Stimulated activated CD4-positive, alpha-beta T cell treated with anti-CD3 and anti-CD28 coated beads, Interleukin-1b, Interleukin-23, amount 100 ng/mL, for 48 hours (primary cell): ENCODE measurements at regions not wholly inside any gene's neighbourhood (a gene's known extent, or its start where the extent isn't known, plus 50 kb on each side); places are given as distances from the start of the nearest gene placed in this dataset.
"Not testable (repeated sequence)": the region's sequence is repeated elsewhere in the genome, so short reads cannot be mapped to it uniquely, and the experiment has no call there.

Experiments used
- DNase-seq: peaks from one replicate; pipeline ENCODE4 v3.0.0-alpha.2; 2020

DNA sequence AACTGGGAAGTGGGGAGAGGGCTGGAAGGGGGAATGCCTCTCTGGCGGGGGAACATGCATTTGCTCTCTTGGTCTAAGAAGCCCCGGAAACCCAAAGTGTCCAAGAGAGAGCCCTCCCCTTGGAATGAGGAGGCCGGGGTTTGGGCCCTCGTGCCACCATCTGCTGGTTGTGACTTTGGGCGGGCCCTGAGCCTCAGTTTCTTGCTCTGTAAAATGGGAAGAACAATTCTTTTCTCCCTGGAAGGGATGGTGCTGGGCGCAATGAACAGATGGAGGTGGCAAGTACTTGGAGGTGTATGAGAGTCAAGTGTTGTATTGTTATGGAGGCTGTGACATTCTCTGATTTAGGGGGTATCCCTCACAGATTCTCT is 69.9 kb upstream of the TARDBP start:
- no peak for DNase-seq

DNA sequence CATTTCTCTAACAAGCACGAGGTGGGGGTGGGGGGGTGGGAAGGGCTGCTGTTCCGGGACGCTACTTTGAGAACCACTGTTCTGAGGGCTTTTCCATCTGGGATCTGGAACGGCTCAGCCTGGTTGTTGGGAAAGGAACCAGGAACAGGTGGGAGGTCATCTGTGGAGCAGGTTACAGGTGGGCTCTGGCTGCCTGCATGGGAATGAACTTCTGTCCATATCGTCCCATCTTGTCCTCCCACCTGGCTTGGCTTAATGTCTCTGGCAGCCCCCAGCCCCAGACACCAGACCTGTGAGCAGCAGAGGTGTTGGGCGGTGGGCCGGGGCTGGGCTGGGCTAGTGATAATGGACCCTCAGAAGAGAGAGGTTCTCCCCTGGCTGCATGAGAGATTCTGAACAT is 69.4 kb upstream of the TARDBP start:
- DNase-seq = no peak

DNA sequence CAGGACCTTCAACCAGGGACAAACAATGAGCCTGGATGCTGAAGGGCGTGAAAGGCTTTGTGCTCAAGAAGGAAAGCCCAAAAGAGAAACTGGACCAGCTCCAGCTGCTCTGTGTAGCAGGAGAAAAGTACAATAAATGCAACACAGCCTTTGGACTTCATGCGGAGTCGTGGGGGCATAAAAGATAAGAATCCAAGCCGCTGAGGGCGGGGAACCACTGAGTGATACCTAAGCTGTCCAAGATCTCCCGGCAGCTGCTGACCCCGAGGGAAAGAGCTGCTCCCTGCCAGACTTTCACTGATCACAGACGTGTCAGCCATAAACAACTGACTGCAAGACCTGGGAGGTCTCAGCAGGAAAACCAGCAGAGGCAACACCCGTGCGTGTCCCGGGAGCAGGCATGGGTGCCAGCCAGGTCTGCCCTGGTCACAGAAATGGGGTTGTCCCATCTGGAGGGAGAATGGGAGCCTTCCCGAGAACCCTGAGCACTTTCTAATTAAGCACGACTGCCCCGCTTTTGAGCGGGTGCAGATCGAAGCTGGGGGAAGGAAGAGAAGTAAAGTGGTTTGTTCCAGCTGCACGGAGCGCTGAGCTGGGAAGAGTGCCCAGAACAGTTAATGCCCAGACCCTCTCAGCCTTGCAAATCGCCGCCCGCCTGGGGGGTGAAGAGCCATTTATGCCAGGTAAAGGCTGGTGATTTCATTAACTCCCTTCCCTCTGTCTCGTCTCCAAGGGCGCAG is 68.3 kb upstream of the TARDBP start:
- DNase-seq = no peak

DNA sequence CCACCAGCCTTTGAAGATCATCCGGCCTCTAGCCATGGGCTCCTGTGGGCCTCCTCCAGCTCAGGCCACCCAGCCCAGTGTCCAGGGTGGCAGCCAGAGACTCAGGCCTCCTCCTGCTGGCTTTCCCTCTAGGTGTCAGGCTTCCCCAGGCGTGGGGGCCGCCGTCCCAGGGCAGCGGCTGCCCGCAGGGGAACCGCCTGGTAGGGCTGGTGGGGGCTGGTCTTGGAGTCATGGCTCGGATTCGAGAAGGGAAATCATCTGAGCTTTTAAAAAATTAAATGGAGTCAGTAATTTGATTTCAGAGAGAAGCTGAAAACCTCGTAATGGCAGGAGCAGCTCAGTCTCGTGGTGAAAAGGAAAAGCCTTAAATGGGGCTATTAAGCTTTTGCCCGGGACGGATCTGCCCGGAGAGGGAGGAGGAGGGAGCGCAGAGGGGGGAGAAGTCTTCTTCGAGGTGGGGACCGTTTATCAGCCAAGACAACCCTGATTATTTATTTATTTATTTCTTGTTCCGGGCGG is 66.4 kb upstream of the TARDBP start:
- no peak for DNase-seq

DNA sequence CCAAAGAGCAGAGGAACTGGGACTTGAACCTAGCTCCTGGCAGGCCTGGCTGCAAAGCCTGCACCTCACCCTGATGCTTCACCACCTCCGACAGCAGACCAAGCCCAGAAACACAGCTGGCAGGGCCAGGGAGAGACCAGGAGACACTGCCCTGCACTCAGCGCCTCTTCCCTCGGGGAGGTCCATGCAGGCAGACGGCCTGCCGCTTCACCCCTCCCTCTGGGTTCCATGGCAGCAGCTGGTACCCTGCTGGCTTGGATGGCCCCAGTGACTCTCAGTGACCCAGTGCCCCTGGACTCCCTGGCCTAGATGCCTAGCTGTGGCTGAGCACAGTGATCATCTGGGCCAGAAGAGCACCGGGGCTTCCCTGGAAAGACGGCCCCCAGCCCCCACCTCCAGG is 65.3 kb upstream of the TARDBP start:
- DNase-seq = no peak

DNA sequence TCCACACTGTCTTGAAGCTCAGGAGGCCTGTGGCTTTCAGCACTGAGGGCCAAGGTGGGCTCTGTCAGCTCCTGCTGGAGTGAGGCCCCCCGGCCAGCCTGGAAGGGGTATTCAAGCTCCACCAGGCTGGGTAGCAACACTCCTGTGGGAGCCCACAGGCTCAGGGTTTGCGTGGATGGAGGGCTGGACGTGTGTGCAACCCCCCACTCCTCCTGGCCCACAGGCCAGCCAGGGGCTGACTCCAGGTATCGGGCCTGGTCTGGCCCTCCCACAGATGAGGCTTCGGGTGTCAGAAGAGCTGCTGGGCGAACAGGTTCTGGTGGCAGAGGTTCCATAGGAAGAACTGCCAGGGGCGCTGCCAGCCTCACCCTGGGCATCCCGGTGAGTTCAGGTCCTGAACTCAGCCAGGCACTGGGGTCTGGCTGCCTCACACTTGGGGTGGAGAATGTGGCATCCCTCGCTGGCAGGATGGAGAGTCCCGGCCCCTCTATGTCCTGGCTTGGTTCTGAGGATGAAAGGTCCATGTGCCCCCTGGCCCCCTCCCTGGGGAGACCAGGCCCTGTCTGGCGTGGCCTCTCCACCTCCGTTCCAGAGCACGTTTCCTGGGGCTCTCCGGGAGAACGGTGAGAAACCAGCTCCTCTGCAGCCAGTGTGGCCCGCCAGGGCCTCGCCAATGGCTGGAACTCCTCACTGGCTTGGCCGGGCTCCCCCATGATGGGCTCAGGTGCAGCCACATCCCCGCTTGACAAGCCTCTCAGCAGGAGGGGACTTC is 64.6 kb upstream of the TARDBP start:
- no peak for DNase-seq

DNA sequence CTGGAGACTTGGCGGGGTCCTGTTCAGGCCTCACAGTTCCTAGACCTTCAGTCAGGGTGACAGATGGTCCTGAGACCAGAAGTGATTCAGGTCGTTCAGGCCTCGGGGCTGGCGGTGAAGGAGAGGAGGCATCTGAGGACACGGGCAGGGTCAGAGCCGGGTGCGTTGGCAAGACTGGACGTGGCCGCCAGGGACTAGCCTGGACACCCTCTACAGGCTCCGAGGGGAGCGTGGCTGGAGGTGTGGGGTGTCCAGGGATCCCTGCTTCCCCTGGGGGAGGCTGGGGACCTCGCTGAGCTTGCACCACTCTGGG is 64.0 kb upstream of the TARDBP start:
- no peak for DNase-seq

DNA sequence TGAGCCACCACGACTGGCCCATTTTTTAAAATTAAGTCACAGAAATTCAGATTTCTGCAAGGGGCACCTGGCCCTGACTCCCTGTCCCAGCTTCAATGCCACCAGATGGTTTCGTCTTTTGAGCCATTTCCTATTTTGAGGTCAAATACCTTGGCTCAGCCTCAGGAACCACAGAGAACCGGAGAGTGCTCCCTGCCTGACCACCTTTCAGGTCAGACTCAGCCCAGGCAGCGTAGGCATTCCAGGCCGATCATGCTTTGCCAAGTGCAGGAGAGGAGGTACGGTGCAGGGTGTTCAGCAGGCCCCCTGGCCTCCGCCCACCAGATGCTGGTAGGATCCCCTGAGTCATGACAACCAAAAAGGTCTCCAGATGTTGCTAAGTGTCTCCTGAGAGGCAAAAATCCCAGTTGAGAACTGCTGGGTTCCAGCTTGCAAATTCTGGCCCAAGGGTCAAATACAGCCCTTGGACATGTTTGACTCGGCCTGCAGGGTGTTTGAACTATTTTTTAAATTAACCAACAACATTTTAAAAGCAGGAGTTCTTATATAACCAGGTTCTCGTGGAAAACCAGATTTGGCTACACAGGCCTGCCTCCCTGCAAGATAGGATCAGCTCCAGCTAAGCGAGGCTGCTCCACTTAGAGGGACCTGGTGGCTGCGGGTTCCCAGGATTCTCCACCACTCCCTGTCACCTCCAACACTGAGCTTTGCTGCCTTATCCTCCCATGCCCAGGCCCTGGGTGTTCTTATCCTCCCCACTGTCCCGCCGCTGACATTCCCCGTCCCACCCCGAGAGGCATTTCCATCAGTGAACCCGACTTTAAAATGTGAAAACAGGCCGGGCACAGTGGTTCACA is 61.9 kb upstream of the TARDBP start:
- DNase-seq = no peak

DNA sequence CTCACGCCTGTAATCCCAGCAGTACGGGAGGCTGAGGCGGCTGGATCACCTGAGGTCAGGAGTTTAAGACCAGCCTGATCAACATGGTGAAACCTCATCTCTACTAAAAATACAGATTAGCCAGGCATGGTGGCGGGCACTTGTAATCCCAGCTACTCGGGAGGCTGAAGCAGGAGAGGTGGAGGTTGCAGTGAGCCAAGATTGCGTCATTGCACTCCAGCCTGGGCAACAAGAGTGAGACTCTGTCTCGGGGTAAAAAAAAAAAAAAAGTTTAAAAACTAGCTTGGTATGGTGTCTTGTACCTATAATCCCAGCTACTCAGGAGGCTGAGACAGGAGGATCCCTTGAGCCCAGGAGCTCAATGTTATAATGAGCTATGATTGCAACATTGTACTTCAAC is 61.2 kb upstream of the TARDBP start:
- DNase-seq = not testable (repeated sequence)

DNA sequence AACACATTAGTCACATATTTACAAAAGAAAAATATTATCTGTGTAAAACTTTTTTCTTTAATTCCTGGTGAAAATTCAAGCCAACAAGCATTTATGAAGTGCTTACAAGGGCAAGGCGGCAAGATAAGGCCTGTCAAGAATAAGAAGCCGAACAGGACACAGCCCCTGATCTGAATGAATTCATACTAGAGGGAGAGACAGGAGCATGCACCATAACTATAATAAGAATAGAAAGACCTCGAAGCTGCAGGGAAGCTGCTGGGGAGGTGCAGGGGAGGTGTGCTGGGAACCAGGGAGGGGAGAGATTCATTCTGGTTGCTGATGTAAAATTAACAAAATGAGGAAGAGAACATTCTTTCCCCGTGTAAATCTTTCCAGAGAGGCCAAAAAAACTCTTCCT is 60.5 kb upstream of the TARDBP start:
- DNase-seq = no peak

DNA sequence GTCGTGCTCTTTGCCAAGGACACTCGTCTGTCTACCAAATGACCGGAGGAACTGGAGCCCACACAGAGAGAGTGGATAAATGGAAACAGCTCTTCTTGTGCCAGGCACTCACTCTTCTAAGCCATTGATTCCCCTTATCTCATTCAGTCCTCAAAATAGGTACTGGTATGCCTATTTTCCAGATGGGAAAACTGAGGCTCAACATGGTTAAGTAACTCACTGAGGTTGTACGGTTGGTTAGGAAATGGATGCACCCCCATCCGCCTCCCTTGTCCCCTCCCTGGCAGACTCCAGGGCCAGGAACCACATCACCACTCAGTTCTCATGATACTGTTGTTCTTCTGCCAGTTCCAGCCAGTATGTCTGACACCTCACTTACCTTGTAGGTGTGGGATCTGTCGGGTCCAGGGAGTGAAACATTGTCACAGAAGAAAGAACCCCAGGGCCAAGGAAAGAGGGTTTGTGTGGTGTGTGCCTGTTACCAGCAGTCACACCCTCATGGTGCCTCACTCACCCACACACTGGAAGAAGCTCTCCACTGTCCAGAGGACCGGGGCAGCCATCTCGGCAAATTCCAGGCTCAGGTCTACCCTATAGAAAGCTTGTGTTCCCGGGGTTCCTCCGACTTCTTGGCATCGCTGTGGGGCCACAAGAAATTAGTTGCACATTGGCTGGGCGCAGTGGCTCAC is 58.8 kb upstream of the TARDBP start:
- DNase-seq = no peak

DNA sequence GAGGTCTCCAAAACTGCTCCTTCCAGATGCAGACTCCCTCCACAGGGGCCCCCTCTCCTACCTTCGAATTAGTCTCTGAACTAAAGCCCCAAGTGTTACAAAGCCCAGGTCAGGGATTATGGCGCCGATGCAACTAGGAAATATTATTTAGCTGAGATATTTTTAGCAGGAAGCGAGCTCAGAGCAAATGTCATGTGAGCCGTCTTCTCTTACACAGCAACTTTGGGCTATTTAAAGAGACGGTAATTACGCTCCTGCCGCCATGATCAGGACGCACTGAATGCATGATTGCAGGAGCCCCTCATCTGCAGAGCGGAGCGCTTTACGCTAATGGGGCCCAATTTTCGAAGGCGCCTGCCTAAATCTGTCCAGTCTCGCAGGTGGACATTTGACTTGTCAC is 55.3 kb upstream of the TARDBP start:
- DNase-seq = no peak

DNA sequence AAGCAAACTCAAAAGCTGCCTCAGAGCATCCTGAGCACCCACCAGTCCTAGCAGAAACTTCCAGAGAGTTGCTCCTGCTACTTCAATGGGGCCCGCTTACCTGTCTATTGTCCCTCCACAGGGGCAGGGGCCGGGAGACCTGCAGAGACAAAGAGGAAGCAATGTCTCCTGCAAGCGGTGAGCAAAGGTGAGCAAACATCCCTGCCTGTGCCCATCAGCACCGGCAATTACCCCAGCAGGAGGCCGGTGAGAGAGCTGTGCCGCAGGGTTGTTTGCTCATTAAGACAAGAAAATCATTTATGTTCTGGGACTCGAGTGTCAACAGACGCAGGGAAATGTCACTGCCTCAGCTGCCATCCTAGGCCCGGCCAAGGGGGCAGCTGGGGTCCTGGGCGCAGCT is 53.8 kb upstream of the TARDBP start:
- no peak for DNase-seq

DNA sequence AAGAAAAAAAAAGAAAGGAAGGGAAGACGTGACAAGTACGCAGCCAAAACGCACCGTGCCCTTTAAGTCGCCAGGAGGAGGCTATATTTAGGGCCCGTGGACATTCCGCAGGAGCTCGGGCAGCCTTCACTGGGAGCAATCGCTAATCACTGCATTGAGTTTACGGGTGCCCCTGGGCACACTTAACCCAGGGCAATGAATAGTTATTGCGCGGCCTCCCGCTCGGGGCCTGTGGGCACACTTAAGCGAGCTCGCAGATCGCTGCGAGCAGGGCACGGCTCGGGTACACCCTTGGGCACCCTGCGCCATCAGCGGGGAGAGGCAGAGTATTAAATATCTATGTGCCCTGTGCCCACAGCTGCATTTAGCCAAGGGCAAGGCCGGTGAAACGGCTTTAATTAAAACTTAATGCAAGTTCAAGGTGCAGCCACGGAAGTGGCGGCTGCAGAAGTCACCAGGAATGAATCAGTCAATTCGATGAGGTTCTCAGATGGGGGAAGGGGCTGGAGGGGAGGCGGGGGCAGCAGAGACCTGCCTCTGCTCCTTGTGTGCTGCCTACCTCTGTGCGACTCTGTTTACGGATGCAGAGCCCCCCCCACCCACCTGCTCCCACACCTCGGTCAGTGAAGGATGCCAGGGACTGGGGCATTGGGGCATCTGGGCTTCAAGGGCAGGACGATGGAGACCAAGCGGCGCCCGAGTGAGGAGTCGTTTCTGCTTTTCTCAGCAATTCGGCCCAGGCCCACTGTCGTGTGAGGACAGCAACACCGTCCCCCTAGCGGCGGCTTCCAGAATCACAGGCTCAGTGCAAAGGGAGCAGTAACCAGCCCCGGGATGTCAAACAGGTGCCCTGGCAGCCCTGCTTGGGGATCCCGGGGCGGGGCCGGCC is 51.8 kb upstream of the TARDBP start:
- DNase-seq = peak; percentile 84

DNA sequence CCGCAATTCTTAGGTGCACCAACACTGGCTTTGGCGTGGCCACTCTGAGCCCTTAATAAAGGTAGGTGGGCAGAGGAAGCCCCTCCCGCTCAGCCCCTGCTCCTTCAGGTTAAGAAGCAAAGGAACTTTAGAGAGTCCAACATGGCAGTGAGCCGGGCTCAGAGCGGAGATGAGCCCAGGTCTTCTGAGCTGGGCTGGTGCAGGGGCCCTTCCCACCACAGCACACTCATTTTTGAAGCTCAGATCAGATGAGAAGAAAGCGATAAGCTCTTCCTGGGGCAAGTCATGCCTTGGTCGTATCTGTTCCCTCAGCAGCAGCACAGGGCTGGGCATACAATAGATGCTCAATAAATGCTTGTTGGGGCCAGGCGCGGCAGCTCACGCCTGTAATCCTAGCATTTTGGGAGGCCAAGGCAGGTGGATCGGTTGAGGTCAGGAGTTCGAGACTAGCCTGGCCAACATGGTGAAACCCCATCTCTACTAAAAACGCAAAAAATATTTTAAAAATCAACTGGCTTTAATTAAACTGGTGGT is 51.1 kb upstream of the TARDBP start:
- no peak for DNase-seq

DNA sequence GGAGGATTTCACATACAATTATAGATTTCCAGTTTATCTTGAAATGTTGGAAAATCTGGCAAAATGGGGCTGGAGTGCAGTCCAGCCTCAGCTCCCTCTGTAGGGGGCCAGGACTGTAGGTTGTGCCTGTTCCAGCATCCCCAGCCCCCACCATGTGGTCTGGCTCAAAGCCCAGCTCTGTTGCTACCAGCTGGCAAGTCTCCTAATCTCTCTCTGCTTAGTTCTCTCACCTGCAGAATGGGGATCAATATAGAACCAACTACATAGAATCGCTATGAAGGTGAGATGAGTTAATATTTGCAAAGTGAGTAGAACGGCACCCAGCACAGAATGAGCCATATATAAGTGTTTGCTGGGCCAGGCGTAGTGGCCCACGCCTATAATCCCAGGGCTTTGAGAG is 50.0 kb upstream of the TARDBP start:
- DNase-seq = no peak
